SK-N-MC (cell line): ENCODE measurements at regions not wholly inside any gene's neighbourhood (a gene's known extent, or its start where the extent isn't known, plus 50 kb on each side); places are given as distances from the start of the nearest gene placed in this dataset.
A peak's percentile ranks its signal among the peaks of the same experiment; 100 is the strongest.

Source experiments
- DNase-seq: peaks from one replicate; pipeline ENCODE4 v3.0.0-alpha.2; 2011; ENCODE audit warnings: low read depth, low spot score
- H3K27ac ChIP-seq: fragments of 200-600 bp; sonication (generic); 2 replicates; pipeline ENCODE4 v1.5.1; 2016; ENCODE audit warnings: mixed run types
- H3K36me3 ChIP-seq: fragments of 200-600 bp; sonication (generic); 2 replicates; pipeline ENCODE4 v1.6.1; 2017; ENCODE audit warnings: antibody characterized with exemption, low read length, mixed read lengths; ENCODE audit not compliant: insufficient read depth
- H3K4me3 ChIP-seq: fragments of 200-600 bp; sonication (generic); 2 replicates; pipeline ENCODE4 v1.5.1; 2016
- H3K9ac ChIP-seq: fragments of 200-600 bp; sonication (generic); 2 replicates; pipeline ENCODE4 v1.8.0; 2017; ENCODE audit warnings: mixed run types, mixed read lengths; ENCODE audit not compliant: insufficient read length
- H3K9me3 ChIP-seq: fragments of 200-600 bp; sonication (generic); 2 replicates; pipeline ENCODE4 v1.6.1; 2017; ENCODE audit warnings: low read depth, mild to moderate bottlenecking, antibody characterized with exemption, low read length, moderate library complexity, mixed read lengths
- EZH2 ChIP-seq: fragments of 200-600 bp; sonication (generic); IDR thresholded peaks from one replicate; pipeline ENCODE4 v1.6.1; 2017; ENCODE audit warnings: antibody characterized with exemption
- FOXP2 ChIP-seq: optimal IDR thresholded peaks from 2 replicates; pipeline ENCODE3; 2011; ENCODE audit warnings: mild to moderate bottlenecking, moderate library complexity; ENCODE audit not compliant: insufficient read depth; ENCODE audit errors: extremely low read length, control extremely low read depth
- POLR2AphosphoS5 ChIP-seq: IDR thresholded peaks from 2 replicates; pipeline ENCODE4 v1.6.1; 2012; ENCODE audit warnings: mild to moderate bottlenecking, low read depth, low read length, borderline replicate concordance

GRCh38 chr1:91174734-91175133, 152.9 kb upstream of the ZNF644 start:
- DNase-seq = no peak
- no peaks in the 10 kb centered on the region for H3K36me3 ChIP-seq
- no peak overlapping the region for H3K4me3 ChIP-seq
- H3K27ac ChIP-seq = no peak overlapping the region
- H3K9ac ChIP-seq = no peak overlapping the region
- H3K9me3 ChIP-seq = no peaks in the 10 kb centered on the region
- no peak for TF ChIP-seq POLR2AphosphoS5
- no peak for TF ChIP-seq EZH2
- no peak for TF ChIP-seq FOXP2

- no peak overlapping the region for H3K4me3 ChIP-seq
- H3K9me3 ChIP-seq = no peaks in the 10 kb centered on the region
- no peak for DNase-seq
- no peaks in the 10 kb centered on the region for H3K36me3 ChIP-seq
- TF ChIP-seq POLR2AphosphoS5 (no peak), EZH2 (no peak), FOXP2 (no peak)
- no peak overlapping the region for H3K9ac ChIP-seq
- H3K27ac ChIP-seq = no peak overlapping the region
These were observed 151.6 kb upstream of the ZNF644 start for GRCh38 chr1:91173346-91173890.

GRCh38 chr1:91172541-91172940, 150.7 kb upstream of the ZNF644 start:
- TF ChIP-seq FOXP2 (no peak), POLR2AphosphoS5 (no peak), EZH2 (no peak)
- Histone ChIP-seq H3K9me3 (no peaks in the 10 kb centered on the region), H3K9ac (no peak overlapping the region), H3K4me3 (no peak overlapping the region), H3K27ac (no peak overlapping the region), H3K36me3 (no peaks in the 10 kb centered on the region)
- DNase-seq = no peak

GRCh38 chr1:91171898-91172297, 150.1 kb upstream of the ZNF644 start:
- Histone ChIP-seq H3K9me3 (no peaks in the 10 kb centered on the region), H3K36me3 (no peaks in the 10 kb centered on the region), H3K9ac (no peak overlapping the region), H3K27ac (no peak overlapping the region), H3K4me3 (peak overlapping the region; percentile 22)
- no peak for DNase-seq
- TF ChIP-seq FOXP2 = no peak
- TF ChIP-seq POLR2AphosphoS5 = no peak
- TF ChIP-seq EZH2 = no peak

GRCh38 chr1:91170571-91170970, 148.7 kb upstream of the ZNF644 start:
- H3K4me3 ChIP-seq = no peak overlapping the region
- H3K9ac ChIP-seq = no peak overlapping the region
- H3K36me3 ChIP-seq = no peaks in the 10 kb centered on the region
- H3K27ac ChIP-seq = no peak overlapping the region
- H3K9me3 ChIP-seq = no peaks in the 10 kb centered on the region
- TF ChIP-seq FOXP2 (no peak), EZH2 (no peak), POLR2AphosphoS5 (no peak)
- DNase-seq = no peak

- Histone ChIP-seq H3K36me3 (no peaks in the 10 kb centered on the region), H3K4me3 (no peak overlapping the region), H3K9me3 (no peaks in the 10 kb centered on the region), H3K9ac (no peak overlapping the region), H3K27ac (no peak overlapping the region)
- TF ChIP-seq POLR2AphosphoS5 (no peak), FOXP2 (no peak), EZH2 (no peak)
- peak; percentile 51 for DNase-seq
These were observed 144.4 kb upstream of the ZNF644 start for GRCh38 chr1:91166106-91166712.

- no peak for DNase-seq
- no peak overlapping the region for H3K4me3 ChIP-seq
These were observed 143.3 kb upstream of the ZNF644 start for GRCh38 chr1:91165033-91165654.

GRCh38 chr1:91162613-91163012, 140.8 kb upstream of the ZNF644 start:
- Histone ChIP-seq H3K36me3 (no peaks in the 10 kb centered on the region), H3K9me3 (no peaks in the 10 kb centered on the region), H3K4me3 (no peak overlapping the region), H3K9ac (no peak overlapping the region), H3K27ac (no peak overlapping the region)
- no peak for DNase-seq
- no peak for TF ChIP-seq EZH2
- no peak for TF ChIP-seq POLR2AphosphoS5
- TF ChIP-seq FOXP2 = no peak

More at GRCh38 chr1:91165033-91165654, 143.3 kb upstream of the ZNF644 start:
- Histone ChIP-seq H3K36me3 (no peaks in the 10 kb centered on the region), H3K27ac (no peak overlapping the region), H3K9ac (no peak overlapping the region), H3K9me3 (no peaks in the 10 kb centered on the region)
- TF ChIP-seq POLR2AphosphoS5 (no peak), FOXP2 (no peak), EZH2 (no peak)
